ENCODE measurements at regions not wholly inside any gene's neighbourhood (a gene's known extent, or its start where the extent isn't known, plus 50 kb on each side); places are given as distances from the start of the nearest gene placed in this dataset.

DNA sequence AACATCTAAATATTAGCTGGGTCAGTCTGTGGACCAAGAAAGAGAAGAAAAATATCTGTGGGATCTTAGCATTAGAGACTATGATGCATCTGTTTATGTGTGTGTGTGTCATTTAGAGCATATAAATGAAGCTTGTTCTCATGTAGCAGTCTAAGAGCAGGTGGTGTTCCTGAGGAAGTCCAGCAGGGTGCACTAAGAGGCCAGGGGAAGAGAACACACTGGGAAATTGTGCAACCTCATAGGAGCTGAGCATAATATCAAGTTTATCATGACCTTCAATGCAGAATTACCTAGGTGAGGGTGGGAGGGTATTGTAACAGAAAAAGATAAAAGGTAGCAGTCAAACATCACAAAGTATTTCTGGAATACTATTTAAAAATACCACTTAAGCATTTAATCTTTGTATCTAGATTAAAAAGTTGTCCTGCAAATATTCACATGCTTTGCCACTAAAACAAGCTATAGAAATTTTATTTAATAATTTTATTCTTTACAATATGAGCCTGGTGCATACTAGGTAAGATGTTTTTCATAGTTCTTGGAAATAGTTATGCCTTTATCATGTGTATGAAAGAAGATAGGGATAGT, 80.5 kb downstream of the SMPDL3A start:
- TF ChIP-seq, protein P1, sequence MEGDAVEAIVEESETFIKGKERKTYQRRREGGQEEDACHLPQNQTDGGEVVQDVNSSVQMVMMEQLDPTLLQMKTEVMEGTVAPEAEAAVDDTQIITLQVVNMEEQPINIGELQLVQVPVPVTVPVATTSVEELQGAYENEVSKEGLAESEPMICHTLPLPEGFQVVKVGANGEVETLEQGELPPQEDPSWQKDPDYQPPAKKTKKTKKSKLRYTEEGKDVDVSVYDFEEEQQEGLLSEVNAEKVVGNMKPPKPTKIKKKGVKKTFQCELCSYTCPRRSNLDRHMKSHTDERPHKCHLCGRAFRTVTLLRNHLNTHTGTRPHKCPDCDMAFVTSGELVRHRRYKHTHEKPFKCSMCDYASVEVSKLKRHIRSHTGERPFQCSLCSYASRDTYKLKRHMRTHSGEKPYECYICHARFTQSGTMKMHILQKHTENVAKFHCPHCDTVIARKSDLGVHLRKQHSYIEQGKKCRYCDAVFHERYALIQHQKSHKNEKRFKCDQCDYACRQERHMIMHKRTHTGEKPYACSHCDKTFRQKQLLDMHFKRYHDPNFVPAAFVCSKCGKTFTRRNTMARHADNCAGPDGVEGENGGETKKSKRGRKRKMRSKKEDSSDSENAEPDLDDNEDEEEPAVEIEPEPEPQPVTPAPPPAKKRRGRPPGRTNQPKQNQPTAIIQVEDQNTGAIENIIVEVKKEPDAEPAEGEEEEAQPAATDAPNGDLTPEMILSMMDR (IDR thresholded peaks at IDR 0.05; ENCODE audit: control extremely low read depth in 1 of 3, insufficient read depth in 1 of 3, low read depth in 1 of 3, low read length in 3 of 3): peak; percentile 43 to 77 (median 75)
- TF ChIP-seq RAD21 (IDR thresholded peaks at IDR 0.05 in 1 of 2, conservative IDR thresholded peaks at IDR 0.05 in 1 of 2; ENCODE audit: low read depth in 2 of 2, low read length in 2 of 2): peak; percentile 97
- TF ChIP-seq POLR2A (IDR thresholded peaks at IDR 0.05; ENCODE audit: control extremely low read depth in 1 of 2, low read depth in 2 of 2, low read length in 2 of 2): no peak
- no peak for TF ChIP-seq EZH2 (IDR thresholded peaks at IDR 0.05; ENCODE audit: low read depth, low read length, severe bottlenecking)
- TF ChIP-seq TBP (IDR thresholded peaks at IDR 0.05; ENCODE audit: low read depth, low read length): no peak
- no peak for TF ChIP-seq RBBP5 (IDR thresholded peaks at IDR 0.05; ENCODE audit: borderline replicate concordance, low read depth, low read length)
- TF ChIP-seq EGR1 (IDR thresholded peaks at IDR 0.05; ENCODE audit: borderline replicate concordance, low read depth, low read length): no peak
- peak; percentile 99 for TF ChIP-seq CEBPB (IDR thresholded peaks at IDR 0.05; ENCODE audit: low read depth, low read length)
- TF ChIP-seq TAF1 (IDR thresholded peaks at IDR 0.05; ENCODE audit: low read depth, low read length): no peak
- TF ChIP-seq FOSL1 (IDR thresholded peaks at IDR 0.05; ENCODE audit: insufficient read depth, low read depth, low read length): no peak
- no peak for TF ChIP-seq YY1 (IDR thresholded peaks at IDR 0.05; ENCODE audit: low read depth, low read length)
- no peak for TF ChIP-seq EP300 (IDR thresholded peaks at IDR 0.05; ENCODE audit: borderline replicate concordance in 1 of 2, low read depth in 2 of 2, low read length in 2 of 2)
- no peak for TF ChIP-seq POLR2AphosphoS5 (IDR thresholded peaks at IDR 0.05; ENCODE audit: low read depth, low read length)

Data from H1 (cell line).